ENCODE measurements at regions not wholly inside any gene's neighbourhood (a gene's known extent, or its start where the extent isn't known, plus 50 kb on each side); places are given as distances from the start of the nearest gene placed in this dataset.
"Not testable (repeated sequence)": the region's sequence is repeated elsewhere in the genome, so short reads cannot be mapped to it uniquely, and the experiment has no call there.

GRCh38 chr2:134031539-134031938 lies 222.3 kb upstream of the MGAT5 start:
- peaks cover 17% of the 10 kb centered on the region for H3K27me3 Mint-ChIP-seq (ENCODE audit: insufficient read depth)
- no peaks in the 10 kb centered on the region for H3K36me3 Mint-ChIP-seq (ENCODE audit: low read depth)
- no peak for DNase-seq
- no peak overlapping the region for H3K4me3 Mint-ChIP-seq
- TF ChIP-seq, protein P1, sequence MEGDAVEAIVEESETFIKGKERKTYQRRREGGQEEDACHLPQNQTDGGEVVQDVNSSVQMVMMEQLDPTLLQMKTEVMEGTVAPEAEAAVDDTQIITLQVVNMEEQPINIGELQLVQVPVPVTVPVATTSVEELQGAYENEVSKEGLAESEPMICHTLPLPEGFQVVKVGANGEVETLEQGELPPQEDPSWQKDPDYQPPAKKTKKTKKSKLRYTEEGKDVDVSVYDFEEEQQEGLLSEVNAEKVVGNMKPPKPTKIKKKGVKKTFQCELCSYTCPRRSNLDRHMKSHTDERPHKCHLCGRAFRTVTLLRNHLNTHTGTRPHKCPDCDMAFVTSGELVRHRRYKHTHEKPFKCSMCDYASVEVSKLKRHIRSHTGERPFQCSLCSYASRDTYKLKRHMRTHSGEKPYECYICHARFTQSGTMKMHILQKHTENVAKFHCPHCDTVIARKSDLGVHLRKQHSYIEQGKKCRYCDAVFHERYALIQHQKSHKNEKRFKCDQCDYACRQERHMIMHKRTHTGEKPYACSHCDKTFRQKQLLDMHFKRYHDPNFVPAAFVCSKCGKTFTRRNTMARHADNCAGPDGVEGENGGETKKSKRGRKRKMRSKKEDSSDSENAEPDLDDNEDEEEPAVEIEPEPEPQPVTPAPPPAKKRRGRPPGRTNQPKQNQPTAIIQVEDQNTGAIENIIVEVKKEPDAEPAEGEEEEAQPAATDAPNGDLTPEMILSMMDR (IDR thresholded peaks at IDR 0.05) = no peak
- H3K9me3 Mint-ChIP-seq = no peaks in the 10 kb centered on the region
- peaks cover 19% of the 10 kb centered on the region for H3K4me1 Mint-ChIP-seq (ENCODE audit: low read depth)
- no peak overlapping the region for H3K27ac Mint-ChIP-seq

GRCh38 chr2:134035605-134036370 lies 218.1 kb upstream of the MGAT5 start:
- Mint-ChIP-seq H3K4me3 (no peak overlapping the region), H3K4me1 (ENCODE audit: low read depth) (peaks cover 9% of the 10 kb centered on the region), H3K27ac (no peak overlapping the region), H3K36me3 (ENCODE audit: low read depth) (peaks cover 4% of the 10 kb centered on the region; the same call in 1 of the 2 replicates), H3K27me3 (ENCODE audit: insufficient read depth) (peaks cover 18% of the 10 kb centered on the region), H3K9me3 (peaks cover 6% of the 10 kb centered on the region)
- TF ChIP-seq, protein P1 (IDR thresholded peaks at IDR 0.05) = no peak
- DNase-seq = no peak

DNA sequence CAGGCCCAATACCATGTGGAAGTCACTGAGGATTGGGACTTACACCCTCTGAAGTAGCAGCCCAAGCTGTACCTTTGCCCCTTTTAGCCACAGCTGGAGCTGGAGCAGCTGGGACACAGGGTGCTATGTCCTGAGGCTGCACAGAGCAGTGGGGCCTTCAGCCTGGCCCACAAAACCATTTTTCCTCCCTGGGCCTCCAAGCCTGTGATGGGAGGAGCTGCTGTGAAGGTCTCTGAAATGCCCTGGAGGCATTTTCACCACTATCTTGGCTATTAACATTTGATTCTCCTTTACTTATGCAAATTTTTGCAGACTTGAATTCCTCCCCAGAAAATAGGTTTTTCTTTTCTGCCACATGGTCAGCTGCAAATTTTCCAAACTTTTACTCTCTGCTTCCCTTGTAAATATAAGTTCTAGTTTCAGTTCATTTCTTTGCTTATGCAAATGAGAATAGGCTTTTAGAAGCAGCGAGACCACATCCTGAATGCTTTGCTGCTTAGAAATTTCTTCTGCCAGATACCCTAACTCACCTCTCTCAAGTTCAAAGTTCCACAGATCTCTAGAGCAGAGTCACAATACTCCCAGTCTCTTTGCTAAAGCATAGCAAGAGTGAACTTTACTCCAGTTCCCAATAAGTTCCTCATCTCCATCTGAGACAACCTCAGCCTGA lies 213.8 kb upstream of the MGAT5 start:
- DNase-seq = no peak
- TF ChIP-seq, protein P1 (IDR thresholded peaks at IDR 0.05) = no peak
- Mint-ChIP-seq H3K9me3 (peaks cover 6% of the 10 kb centered on the region), H3K27ac (no peak overlapping the region), H3K27me3 (ENCODE audit: insufficient read depth) (peaks cover 30% of the 10 kb centered on the region), H3K4me3 (no peak overlapping the region), H3K36me3 (ENCODE audit: low read depth) (peaks cover 4% of the 10 kb centered on the region; the same call in 1 of the 2 replicates), H3K4me1 (ENCODE audit: low read depth) (no peaks in the 10 kb centered on the region)

DNA sequence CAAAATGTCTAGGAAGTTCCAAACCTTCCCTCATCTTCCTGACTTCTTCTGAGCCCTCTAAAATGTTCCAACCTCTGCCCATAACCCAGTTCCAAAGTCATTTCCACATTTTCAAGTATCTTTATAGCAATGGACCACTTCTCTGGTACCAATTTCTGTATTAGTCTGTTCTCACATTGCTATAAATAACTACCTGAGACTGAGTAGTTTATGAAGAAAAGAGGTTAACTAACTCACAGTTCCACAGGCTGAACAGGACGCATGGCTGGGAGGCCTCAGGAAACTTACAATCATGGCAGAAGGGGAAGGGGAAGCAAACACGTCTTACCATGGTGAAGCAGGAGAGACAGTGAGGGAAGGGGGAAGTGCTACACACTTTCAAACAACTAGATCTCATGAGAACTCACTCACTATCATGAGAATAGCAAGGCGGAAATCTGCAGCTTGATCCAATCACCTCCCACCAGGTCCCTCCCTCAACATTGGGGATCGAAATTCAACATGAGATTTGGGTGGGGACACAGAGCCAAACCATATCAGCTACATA lies 213.2 kb upstream of the MGAT5 start:
- not testable (repeated sequence) for H3K36me3 Mint-ChIP-seq (ENCODE audit: low read depth); H3K27ac Mint-ChIP-seq; DNase-seq; H3K4me1 Mint-ChIP-seq (ENCODE audit: low read depth); H3K4me3 Mint-ChIP-seq; H3K9me3 Mint-ChIP-seq
- H3K27me3 Mint-ChIP-seq (ENCODE audit: insufficient read depth) = peaks cover 35% of the 10 kb centered on the region

DNA sequence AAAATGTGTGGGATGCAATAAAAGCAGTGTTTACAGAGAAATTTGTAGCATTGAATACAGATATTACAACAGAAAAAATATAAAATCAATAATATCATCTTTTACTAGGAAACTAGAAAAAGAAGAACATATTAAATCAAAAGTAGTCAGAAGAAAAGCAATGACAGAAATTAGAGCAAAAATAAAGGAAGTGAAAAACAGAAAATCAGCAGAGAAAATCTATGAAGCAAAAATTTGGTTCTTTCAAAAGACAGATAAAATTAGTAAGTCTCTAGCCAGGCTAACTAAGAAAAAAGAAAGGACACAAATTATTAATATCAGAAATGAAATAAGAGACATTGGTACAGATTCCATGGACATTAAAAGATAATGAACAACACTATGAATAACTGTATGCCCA lies 212.0 kb upstream of the MGAT5 start:
- Mint-ChIP-seq H3K27me3 (ENCODE audit: insufficient read depth) (peaks cover 34% of the 10 kb centered on the region), H3K9me3 (peaks cover 6% of the 10 kb centered on the region), H3K27ac (no peak overlapping the region), H3K4me3 (no peak overlapping the region), H3K4me1 (ENCODE audit: low read depth) (no peaks in the 10 kb centered on the region), H3K36me3 (ENCODE audit: low read depth) (peaks cover 4% of the 10 kb centered on the region; the same call in 1 of the 2 replicates)
- TF ChIP-seq, protein P1 (IDR thresholded peaks at IDR 0.05) = no peak
- DNase-seq = no peak

GRCh38 chr2:134043028-134043427 lies 210.8 kb upstream of the MGAT5 start:
- not testable (repeated sequence) for DNase-seq; H3K4me1 Mint-ChIP-seq (ENCODE audit: low read depth); H3K4me3 Mint-ChIP-seq; H3K27ac Mint-ChIP-seq; H3K9me3 Mint-ChIP-seq; H3K36me3 Mint-ChIP-seq (ENCODE audit: low read depth)
- peaks cover 31% of the 10 kb centered on the region for H3K27me3 Mint-ChIP-seq (ENCODE audit: insufficient read depth)
